Stimulated activated CD4-positive, alpha-beta T cell treated with anti-CD3 and anti-CD28 coated beads, TNF-alpha, amount 100 ng/mL, for 24 hours (primary cell): ENCODE measurements at regions not wholly inside any gene's neighbourhood (a gene's known extent, or its start where the extent isn't known, plus 50 kb on each side); places are given as distances from the start of the nearest gene placed in this dataset.

Experiments used
- DNase-seq, 3 experiments: peaks; one replicate each; pipeline ENCODE4 v3.0.0-alpha.2; 2020; ENCODE audit warnings: low read depth in 3 of 3

- DNase-seq: no peak
Measured at GRCh38 chr14:87732562-87732961, 260.4 kb downstream of the GALC start.

GRCh38 chr14:87725318-87725717, 267.7 kb downstream of the GALC start:
- DNase-seq: no peak

GRCh38 chr14:87712396-87713090, 280.4 kb downstream of the GALC start:
- DNase-seq: no peak

GRCh38 chr14:87705439-87705896, 287.5 kb downstream of the GALC start:
- no peak for DNase-seq

- no peak for DNase-seq
Measured at GRCh38 chr14:87698481-87698880, 294.5 kb downstream of the GALC start.

GRCh38 chr14:87696485-87696884, 296.5 kb downstream of the GALC start:
- no peak for DNase-seq

- no peak for DNase-seq
Measured at GRCh38 chr14:87691042-87691881, 301.7 kb downstream of the GALC start.

- DNase-seq: no peak
Measured at GRCh38 chr14:87690076-87690613, 302.8 kb downstream of the GALC start.

- DNase-seq: no peak
Measured at GRCh38 chr14:87688524-87688923, 304.5 kb downstream of the GALC start.

- DNase-seq: no peak
Measured at GRCh38 chr14:87687420-87687819, 305.6 kb downstream of the GALC start.

- DNase-seq: no peak
Measured at GRCh38 chr14:87686746-87687145, 306.2 kb downstream of the GALC start.

- no peak for DNase-seq
Measured at GRCh38 chr14:87679866-87680265, 313.1 kb downstream of the GALC start.

- no peak for DNase-seq
Measured at GRCh38 chr14:87678624-87679023, 314.4 kb downstream of the GALC start.

- no peak for DNase-seq
Measured at GRCh38 chr14:87676814-87677437, 316.1 kb downstream of the GALC start.

GRCh38 chr14:87667659-87668058, 325.3 kb downstream of the GALC start:
- DNase-seq: no peak

- no peak for DNase-seq
Measured at GRCh38 chr14:87656315-87656714, 336.7 kb downstream of the GALC start.

- no peak for DNase-seq
Measured at GRCh38 chr14:87652278-87652677, 340.7 kb downstream of the GALC start.

GRCh38 chr14:87644689-87645088, 348.3 kb downstream of the GALC start:
- no peak for DNase-seq

GRCh38 chr14:87643005-87643404, 350.0 kb downstream of the GALC start:
- DNase-seq: no peak

- no peak for DNase-seq
Measured at GRCh38 chr14:87640553-87640952, 352.4 kb downstream of the GALC start.

- no peak for DNase-seq
Measured at GRCh38 chr14:87638196-87638595, 354.8 kb downstream of the GALC start.

- DNase-seq: no peak
Measured at GRCh38 chr14:87635442-87635841, 357.5 kb downstream of the GALC start.
